Activated T-cell treated with anti-CD3 and anti-CD28 coated beads for 1 hour (primary cell): ENCODE measurements at regions not wholly inside any gene's neighbourhood (a gene's known extent, or its start where the extent isn't known, plus 50 kb on each side); places are given as distances from the start of the nearest gene placed in this dataset.

Experiments used
- DNase-seq: peaks from one replicate; pipeline ENCODE4 v3.0.0-alpha.2; 2020; ENCODE audit warnings: low read depth

- DNase-seq = no peak
Observed at GRCh38 chr2:172361840-172362239, 65.5 kb upstream of the ITGA6 start.

- DNase-seq = no peak
Observed at GRCh38 chr2:172364261-172364660, 63.1 kb upstream of the ITGA6 start.

- no peak for DNase-seq
Observed at GRCh38 chr2:172366596-172367150, 60.7 kb upstream of the ITGA6 start.

GRCh38 chr2:172370821-172371455 lies 56.4 kb upstream of the ITGA6 start:
- no peak for DNase-seq

- no peak for DNase-seq
Observed at GRCh38 chr2:172372436-172372835, 55.0 kb upstream of the ITGA6 start.

- no peak for DNase-seq
Observed at GRCh38 chr2:172373076-172373475, 54.3 kb upstream of the ITGA6 start.

GRCh38 chr2:172373766-172374165 lies 53.6 kb upstream of the ITGA6 start:
- DNase-seq = no peak

- DNase-seq = no peak
Observed at GRCh38 chr2:172374318-172375240, 52.8 kb upstream of the ITGA6 start.

GRCh38 chr2:172375251-172375650 lies 52.1 kb upstream of the ITGA6 start:
- no peak for DNase-seq

- DNase-seq = no peak
Observed at GRCh38 chr2:172376016-172376415, 51.4 kb upstream of the ITGA6 start.

GRCh38 chr2:172376505-172377125 lies 50.8 kb upstream of the ITGA6 start:
- DNase-seq = no peak

GRCh38 chr2:172377408-172377807 lies 50.0 kb upstream of the ITGA6 start:
- DNase-seq = no peak
